NT2/D1 (cell line): ENCODE measurements at regions not wholly inside any gene's neighbourhood (a gene's known extent, or its start where the extent isn't known, plus 50 kb on each side); places are given as distances from the start of the nearest gene placed in this dataset.

Source experiments
- SUZ12 ChIP-seq: IDR thresholded peaks from 2 replicates; pipeline ENCODE4 v1.6.1; 2011; ENCODE audit not compliant: insufficient read length, insufficient read depth; ENCODE audit errors: extremely low read depth
- YY1 ChIP-seq: IDR thresholded peaks from 2 replicates; pipeline ENCODE4 v1.6.1; 2011; ENCODE audit not compliant: insufficient read length, insufficient read depth
- ZNF274 ChIP-seq: IDR thresholded peaks from 2 replicates; pipeline ENCODE4 v1.6.1; 2011; ENCODE audit warnings: mild to moderate bottlenecking, low read depth, low read length

DNA sequence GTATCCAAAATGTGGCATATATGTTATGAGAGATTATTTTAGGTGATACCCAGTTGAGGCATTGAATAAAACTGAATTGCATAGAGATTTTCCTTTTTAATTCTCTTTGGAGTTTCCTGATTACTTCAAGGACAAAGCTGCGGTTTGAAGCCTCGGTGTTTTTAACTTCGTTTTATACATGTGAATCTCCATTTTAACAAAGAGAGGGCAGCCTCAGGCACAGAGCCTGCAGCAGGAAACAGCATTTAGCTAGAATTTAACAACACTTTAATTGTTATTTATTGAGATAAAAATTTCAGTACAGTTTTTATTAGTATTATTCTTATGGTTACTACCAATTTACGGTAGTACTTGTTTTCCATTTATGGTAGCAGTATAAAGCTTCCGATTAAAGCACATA, 114.0 kb downstream of the KIF4B start:
- no peak for TF ChIP-seq ZNF274
- TF ChIP-seq SUZ12: no peak
- no peak for TF ChIP-seq YY1
